ENCODE measurements at regions not wholly inside any gene's neighbourhood (a gene's known extent, or its start where the extent isn't known, plus 50 kb on each side); places are given as distances from the start of the nearest gene placed in this dataset.
A peak's percentile ranks its signal among the peaks of the same experiment; 100 is the strongest.

DNA sequence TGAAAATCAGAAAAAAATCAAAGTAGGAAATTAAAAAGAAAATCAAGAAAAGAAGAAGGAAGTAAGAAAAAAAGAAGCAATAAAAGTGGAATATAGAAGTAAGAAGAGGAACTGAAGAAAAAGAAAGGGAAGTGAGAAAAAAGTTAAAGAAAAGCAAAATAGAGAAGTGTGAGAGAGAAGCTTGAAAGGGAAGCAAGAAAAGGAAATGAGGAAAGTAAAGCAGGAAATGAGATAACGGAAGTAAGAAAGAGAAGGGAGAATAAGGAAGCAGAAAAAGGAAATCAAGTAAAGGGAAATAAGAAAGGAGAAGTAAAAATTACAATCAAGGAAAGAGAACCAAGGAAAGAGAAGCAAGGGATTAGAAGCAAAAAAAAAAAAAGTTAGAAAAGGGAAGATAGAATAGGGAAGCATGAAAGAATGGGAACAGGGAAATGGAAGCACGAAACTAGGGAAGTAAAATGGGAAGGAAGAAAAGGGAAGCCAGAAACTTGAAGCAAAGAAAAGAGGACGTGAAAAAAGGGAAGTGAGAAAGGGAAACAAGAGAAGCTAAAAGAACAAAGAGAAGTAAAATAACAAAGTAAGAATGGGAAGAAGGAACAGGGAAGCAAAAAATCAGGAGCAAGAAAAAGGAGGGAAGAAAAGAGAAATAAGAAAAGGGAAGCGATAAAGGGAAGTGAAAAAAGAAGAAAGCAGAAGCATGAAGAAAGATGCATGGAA is 243.3 kb upstream of the NCKAP5 start:
- no peak for DNase-seq (ENCODE audit: low read depth in 2 of 2)

DNA sequence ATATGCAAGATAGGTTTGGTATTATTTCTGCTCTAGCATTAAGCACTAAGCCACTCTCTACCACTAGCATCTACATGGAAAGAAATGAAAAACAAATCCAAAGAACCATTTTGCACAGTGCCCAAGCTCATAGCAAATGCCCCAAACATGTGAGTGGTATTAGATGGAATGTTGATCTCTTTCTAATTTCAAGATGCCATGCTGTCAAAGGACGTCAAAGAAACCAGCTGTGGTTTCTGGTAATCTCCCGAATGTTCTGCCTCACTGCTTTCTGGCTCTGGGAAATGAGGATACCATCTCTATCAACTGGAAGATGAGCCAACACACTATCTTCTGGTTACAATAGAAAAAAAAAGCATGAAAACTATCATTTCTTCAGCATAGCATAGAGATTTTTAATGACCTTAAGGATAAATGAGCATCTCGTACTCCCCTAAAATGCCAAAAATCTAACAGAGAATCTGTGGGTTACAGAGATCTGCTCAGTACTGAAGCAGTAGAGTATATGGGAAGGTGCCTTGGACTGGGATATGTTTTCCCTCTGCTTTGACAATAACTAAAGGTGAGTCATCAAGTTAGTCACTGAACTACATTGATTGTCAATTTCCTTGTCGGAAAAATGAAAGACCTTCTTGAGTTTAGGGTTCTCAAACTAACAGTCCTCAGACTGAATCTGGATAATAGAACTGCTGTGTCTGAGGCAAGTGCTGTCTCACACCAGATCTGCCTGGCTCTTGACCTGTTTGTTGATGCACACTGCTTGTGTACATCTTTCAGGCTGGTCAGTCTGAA is 244.8 kb upstream of the NCKAP5 start:
- no peak for DNase-seq (ENCODE audit: low read depth in 2 of 2)

DNA sequence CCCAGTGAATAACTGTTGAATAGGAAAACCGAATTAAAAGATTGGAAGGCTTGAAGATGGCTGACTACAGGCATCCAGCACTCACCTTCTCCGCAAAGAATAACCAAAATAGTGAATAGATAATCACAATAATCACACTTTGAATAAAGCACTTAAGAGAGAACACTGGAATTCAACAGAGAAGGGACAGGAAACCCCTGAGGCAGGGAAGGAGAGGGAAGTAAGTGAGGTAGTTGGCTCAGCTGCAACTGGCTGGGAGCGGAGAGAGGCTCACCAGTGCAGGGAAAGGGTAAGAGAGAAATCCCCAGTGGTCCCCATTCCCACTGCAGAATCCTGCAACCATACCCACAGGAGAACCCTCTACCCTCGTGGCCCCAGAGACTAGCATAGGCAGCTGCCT is 246.6 kb upstream of the NCKAP5 start:
- no peak for DNase-seq (ENCODE audit: low read depth in 2 of 2)

DNA sequence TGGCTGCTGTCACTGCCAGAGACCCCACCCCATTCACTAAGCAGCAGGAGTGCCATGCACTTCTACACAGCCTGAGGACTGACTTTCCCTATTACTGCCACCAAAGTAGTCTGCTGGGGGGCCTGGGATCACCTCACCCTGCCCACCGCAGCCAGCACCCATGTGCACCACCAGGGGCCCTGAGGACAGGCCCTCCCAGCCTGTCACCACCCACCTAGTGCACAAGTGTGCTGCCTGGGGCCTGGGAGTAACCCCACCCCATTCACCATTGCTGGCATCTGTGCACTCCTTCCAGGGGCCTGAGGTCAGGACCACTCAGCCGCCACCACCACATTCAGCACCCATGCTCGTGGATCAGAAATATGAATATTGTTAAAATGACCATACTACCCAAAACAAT is 247.8 kb upstream of the NCKAP5 start:
- no peak for DNase-seq (ENCODE audit: low read depth in 2 of 2)

DNA sequence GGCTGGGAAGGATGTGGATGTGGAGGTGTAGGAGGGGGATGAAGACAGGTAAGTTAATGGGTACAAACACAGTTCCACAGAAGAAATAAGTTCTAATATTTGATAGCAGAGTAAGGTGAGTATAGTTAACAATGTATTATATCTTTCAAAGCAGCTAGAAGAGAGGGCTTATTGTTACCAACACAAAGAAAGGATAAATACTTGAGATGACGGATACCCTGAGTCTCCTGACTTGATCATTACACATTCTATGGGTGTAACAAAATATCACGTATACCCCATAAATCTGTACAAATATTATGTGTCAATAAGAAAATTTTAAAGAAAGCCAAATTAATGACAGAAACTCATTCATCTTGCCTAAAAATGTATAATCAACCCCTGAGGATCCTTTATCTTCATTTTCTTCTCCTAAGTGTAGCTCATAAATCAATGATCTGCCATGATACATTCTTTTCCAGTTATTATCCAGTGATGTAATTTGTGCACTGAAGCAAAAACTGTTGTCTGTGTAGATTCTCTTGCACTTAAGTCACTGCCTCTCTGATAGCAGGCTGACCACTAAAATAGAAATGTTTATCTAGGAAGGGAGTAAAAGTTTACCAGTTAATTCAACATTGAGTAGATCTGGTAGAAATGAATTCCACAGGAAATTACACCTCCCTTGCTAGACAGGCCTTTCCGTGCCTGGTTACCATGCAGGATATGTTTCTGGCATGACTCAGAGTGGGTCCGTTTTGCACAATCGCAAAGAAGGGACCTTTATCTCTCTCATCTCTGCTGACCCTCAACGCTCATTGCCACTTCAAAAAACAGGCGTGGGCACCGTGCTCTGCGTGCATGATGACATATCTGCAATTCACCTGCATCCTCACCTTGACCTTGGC is 249.7 kb upstream of the NCKAP5 start:
- DNase-seq (ENCODE audit: low read depth in 2 of 2): peak; percentile 95 to 97

DNA sequence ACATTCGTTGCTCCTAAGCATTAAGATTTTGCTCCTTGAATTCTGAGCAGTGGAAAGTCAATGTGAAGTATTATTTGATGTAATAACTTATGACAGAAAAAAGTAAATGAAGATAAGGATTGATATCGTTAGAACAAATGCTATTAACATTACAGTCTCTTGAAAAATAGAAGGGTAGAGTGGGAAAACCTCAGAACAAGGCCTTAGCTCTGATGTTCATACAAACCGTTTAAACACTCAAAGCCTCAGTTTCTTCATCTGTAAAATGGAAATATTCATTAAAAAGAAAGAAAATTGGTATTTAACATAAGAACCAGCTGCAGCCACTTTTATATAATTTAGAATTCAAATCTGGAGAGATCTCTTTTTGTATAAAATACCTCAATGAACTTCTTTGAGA is 250.4 kb upstream of the NCKAP5 start:
- DNase-seq (ENCODE audit: low read depth in 2 of 2): no peak

DNA sequence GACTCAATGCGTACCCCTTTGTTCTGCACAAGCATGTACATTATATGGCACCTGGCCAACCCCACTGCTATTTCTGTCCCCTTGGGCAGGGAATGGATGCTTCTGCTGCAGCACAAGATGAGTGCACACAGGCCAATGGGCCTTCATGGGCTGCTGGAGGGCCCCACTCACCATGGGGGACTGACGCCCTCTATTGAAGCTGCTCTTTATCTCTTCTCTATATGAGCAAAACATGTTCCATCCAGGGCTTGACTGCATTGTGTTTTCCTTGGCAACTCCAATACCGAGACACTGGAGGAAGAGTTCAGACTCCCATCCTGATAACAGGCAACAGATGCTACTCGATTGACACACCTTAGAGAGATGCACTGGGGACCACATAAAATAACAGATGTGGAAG is 251.6 kb upstream of the NCKAP5 start:
- DNase-seq (ENCODE audit: low read depth in 2 of 2): no peak

DNA sequence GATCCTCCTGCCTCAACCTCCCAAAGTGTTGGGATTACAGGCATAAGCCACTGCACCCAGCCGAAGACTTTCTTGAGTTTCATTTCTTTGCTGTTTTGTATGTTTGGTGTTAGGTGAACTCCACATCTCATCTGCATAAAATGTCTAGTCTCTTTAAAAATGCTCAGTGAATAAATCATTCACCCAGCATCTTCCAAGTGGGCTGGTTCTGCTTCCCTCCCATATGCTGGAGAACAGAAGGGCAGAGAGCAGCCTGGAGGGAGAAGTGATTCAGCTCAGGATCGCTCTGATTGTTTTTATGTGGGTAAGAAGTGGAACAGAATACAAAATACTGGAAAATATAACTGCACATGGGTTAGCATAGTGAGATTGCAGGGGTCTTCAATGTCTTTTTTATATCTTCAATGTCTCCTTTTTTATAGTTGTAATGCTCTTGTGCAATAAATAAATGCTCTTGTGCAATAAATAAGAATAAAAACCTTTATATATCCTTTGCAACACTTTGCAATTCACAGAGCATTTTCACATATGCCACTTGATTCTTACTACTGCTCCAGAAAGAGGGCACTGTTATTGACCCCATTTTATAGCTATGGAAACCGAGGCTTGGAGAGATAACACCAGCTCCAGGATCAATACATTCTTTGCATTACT is 253.0 kb upstream of the NCKAP5 start:
- DNase-seq (ENCODE audit: low read depth in 2 of 2): no peak

DNA sequence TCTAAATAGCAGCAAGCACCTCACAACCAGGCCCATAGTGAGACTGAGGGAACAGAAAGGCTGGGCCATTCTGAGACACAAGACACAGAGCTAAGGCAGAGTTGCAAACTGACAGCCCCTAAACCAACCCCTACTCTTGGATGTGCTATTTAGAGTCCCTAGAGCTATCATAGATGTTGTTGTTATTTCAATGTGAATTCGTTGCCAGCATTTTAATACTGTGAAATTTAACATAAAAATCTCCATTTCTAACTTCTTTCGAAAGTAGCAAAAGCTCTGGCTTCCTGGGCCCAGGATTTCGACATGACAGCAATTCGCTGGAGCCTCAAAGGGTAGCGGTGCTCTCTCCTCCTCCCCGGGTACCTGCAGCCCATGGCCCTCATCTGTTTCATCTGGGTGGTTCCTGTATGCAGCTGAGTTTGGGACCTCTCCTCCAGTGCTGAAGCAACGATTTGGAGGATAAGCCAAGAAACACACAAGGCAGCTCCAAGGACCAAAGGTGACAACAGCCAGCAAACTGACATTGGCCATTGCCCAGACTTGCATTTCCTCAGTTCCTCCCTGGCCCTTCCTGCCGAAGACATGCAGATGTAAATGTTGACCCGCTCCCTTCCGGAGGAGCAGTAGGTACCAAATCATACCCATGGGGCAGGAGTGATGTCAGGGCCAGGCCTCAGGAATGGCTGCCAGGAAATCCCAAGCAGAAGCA is 254.4 kb upstream of the NCKAP5 start:
- DNase-seq (ENCODE audit: low read depth in 2 of 2): no peak

DNA sequence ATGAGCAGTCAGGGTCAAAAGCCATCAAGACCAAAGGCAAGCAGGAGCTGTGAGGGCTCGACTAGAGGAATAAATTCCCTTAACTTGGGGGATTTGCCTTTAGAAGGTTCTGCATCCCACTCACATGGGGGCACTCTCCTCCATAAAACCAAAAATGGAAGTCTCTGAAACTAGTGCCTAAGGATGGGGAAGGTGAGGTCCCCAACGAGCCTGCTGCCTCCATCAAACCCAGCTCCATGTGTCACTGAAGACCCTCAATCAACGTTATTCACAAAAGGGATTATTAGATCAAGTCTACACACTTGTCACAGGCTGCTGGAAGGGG is 254.9 kb upstream of the NCKAP5 start:
- no peak for DNase-seq (ENCODE audit: low read depth in 2 of 2)

DNA sequence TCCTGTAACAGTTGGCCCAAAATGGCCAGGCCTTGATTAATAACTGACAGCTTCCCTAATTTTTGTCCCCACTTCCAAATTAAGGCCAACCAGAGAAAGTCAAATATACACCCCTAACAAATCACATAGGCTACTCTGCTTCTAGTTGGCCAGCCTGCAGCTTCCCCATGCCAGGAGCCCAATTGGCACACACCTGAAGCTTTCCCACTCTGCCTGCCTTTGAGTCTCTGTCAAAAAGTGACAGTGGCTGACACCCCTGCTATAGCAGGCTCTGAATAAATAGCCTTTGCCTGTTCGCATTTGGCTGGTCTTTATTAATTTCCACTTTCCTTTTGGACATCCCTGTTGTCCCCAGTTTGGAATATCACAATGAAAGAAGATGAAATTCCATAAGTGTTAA is 256.6 kb upstream of the NCKAP5 start:
- no peak for DNase-seq (ENCODE audit: low read depth in 2 of 2)

DNA sequence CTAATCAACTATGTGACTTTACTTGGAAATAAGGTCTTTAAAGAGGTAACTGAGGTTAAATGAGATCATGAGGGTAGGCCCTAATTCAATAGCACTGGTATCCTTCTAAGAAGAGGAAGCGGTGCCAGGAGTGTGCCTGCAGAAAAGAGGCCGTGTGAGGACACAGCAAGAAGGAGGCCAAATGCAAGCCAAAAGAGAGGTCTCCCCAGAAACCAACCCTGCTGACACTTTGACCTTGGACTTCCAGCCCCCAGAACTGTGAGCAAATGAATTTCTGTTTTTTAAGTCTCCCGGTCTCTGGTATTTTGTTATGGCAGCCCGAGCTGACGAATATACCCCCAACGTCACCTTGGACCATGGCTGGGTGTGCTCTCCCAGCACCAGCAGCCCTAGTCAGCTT is 257.5 kb upstream of the NCKAP5 start:
- no peak for DNase-seq (ENCODE audit: low read depth in 2 of 2)

DNA sequence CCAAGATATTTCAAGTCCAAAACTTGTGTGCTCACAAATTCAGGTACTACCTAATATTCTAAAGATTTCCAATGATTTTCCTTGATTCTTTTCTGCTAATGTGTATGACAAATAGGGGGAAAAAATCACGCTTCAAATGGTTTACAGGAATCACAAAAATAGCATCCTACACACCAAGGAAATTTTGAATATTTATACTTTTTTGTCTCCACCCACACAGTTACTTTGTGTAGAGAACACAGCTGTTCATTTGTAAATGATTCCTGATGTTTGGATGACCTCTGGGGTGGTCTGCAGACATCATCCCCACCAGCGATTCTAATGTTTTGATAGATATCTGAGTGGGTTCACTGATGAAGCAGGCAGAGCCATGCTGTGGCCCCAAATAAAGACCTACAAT is 260.6 kb upstream of the NCKAP5 start:
- no peak for DNase-seq (ENCODE audit: low read depth in 2 of 2)

DNA sequence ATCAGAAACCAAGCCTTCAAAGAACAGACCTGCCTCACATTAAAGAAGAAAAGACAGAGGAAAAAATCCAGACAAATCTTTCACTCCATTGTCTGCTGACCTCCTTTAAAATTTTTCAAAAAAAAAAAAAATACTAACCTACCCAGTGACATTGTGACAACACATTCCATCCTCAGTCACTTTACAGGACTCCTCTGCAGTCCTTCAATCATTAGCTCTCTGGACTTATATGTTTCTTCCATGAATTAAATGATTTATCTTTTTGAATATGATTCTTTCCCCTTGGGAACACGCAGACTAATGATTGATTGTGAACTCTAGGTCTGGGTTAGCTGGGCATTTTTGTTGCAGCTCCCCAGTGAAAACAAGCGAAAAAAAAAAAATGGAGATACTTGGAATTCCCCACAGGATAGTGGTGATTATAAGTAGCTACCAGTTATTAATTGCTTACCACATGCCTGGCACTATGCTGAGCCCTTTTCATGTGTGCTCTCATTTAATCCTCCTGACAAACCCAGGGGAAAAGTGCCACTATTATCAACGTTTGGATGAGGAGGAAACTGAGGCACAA is 261.3 kb upstream of the NCKAP5 start:
- DNase-seq (ENCODE audit: low read depth in 2 of 2): no peak

DNA sequence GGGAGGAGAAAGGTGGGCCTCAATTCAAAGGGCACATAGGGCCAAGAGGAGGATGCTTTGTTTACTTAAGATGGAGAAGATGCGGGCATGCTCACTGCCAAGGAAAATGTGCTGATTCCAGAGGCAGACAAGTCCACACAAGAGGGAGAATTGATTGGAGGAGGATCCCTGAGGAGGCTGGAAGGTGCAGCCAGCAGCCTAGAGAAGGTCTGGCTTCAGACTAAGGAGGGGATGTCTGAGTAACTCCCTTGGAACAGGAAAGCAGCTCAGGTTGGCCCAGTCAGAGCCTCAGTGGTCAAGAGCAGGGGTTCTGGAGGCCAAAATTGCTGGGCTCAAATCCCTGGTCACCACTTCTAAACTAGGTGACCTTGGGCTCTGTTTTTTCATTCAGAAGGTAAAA is 265.5 kb upstream of the NCKAP5 start:
- DNase-seq (ENCODE audit: low read depth in 2 of 2): no peak

DNA sequence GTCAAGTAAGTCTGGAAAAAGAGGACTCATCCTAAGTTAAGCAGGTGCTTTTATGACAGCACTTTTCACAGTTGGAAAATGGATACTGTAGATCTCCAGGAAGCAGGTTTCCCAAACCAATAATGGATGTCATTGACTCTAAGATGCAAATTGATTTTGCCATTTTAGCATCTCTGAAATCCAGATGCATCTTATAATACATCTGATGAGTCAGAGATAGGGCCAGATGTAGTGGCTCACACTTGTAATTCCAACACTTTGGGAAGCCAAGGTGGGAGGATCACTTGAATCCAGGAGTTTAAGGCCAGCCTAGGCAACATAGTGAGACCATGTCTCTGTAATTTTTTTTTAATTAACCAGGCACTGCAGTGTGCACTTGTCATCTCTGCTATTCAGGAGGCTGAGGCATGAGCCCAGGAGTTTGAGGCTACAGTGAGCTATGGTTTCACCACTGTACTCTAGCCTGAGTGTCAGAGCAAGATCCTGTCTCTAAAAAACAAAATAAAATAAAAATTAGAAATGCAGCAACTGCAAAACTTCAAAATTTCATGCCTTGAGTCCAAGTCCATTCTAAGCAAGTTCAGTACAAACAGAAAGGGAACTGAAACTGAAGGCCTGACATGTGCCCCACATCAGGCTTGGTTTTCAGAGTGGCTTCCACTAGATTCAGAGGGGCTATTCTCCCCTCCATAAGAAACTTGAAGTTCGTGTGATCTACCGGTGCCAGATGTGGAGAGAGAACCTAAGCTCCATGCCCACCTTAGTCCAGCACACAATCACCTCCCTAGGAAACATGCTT is 267.8 kb upstream of the NCKAP5 start:
- DNase-seq (ENCODE audit: low read depth in 2 of 2): no peak

DNA sequence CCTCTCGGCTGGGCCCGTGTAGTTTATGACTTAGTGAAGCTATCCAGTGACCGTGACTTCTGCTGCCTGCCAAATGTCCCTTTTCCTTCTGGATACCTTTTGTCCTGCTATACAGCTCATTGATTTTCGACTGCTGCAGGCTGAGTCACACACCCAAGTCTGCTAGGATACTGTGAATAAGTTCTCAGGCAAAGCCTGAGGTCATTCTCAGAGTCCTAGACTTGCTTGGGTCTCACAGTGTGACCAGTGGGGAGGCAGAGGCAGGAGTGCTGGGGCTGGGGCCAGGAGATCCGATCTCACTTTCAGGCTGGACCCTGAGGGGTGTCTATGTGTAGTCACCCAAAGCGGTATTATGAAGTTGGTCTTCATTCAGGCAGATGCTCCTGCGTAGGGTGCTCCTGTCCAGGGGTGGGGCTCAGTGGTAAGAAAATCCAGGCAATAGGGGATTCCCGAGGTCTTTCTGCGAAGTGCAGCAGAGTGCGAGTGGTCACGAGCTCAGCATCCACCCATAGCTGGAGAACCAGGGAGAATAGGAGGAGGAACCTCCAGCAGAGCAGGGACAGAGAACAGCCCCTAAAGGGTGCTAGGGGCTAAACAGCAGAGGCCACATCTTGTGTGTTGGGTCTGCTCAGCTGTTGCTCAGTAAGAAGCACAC is 268.6 kb upstream of the NCKAP5 start:
- no peak for DNase-seq (ENCODE audit: low read depth in 2 of 2)

DNA sequence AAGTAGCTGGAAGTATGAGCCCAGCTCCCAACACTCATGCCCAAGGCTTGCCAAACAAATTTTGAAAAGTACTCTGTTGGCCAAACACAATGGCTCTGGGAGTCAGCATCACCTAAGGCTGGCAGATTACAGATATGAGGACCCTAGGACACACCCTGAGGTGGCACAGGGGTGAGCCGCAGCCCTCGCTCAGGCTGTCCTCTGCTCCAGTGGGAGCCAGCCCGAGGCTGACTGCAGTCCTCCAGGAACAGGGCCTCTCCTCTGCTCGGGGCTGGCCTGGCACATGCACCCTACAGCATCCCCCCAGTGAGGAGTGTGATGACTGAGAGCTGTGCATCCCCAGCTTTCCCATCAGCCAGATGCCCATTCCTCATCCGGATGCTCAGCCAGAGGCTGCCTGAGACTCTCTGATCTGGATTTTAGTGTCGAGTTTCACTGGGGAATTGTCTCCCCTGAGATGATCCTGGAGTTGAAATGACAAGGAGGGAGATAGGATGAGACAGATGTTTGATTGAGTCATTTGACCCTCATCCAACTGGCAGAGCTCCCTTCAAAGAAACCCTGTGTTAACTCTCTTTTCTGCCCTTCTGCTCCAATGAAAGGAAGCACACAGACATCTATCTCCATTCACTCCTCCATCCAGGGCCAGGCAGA is 269.3 kb upstream of the NCKAP5 start:
- DNase-seq (ENCODE audit: low read depth in 2 of 2): peak; percentile 65 to 66

DNA sequence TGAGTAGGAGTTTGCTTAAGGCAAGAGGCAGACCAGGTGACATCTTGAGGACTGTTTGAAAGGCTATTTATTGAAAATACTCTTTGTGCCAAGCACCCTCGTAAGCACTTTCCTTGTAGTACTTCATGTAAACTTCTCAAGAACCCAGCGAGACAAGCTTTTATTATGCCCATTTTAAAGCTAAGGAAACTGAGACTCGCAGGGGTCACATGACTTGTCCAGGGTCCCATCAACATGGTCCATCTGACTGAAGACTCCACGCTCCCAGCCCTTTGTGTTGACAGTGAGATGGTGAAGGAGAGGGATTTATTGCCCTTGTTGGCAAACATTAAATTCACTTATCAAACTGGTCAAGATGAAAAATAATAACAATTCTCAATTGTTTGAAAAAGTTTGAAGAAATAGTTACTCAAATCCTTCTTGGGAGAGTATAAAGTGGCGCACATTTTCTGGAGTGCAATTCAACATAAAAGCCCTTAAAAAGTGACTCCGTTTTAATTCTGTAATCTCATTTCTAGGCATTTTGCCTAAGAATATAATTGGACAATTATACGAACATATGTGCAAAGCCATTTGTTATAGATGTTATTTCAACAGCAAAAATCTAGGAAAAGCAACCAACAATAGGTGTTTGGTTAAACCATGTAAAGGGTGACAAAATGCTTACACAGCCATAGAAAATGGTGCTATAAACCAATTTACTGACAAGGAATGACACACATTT is 270.5 kb upstream of the NCKAP5 start:
- no peak for DNase-seq (ENCODE audit: low read depth in 2 of 2)

All from fibroblast of skin of left biceps (primary cell).